Endometrium (tissue), 2 donors: ENCODE measurements at regions not wholly inside any gene's neighbourhood (a gene's known extent, or its start where the extent isn't known, plus 50 kb on each side); places are given as distances from the start of the nearest gene placed in this dataset.
"Not testable (repeated sequence)": the region's sequence is repeated elsewhere in the genome, so short reads cannot be mapped to it uniquely, and the experiment has no call there.

Source experiments
- FAIRE-seq: peaks from 2 replicates; lab custom pipeline; 2012; peaks lifted over from hg19 to GRCh38; lab: Jason Lieb, UNC
- donor health status: control.
- donor health status: control.

DNA sequence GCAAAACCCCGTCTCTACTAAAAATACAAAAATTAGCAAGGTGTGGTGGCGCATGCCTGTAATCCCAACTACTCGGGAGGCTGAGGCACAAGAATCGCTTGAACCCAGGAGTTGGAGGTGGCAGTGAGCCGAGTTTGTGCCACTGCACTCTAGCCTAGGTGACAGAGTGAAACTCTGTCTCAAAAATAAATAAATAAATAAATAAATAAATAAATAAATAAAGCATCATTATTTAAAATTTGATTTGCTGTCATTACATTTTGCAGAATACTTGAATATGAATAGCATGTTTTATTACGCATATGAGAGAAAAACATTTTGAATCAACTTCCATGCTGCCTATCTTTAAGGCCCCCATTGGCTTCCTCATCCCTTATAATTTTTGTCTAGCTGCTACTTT lies 53.4 kb upstream of the MED14 start:
- FAIRE-seq: not testable (repeated sequence)

DNA sequence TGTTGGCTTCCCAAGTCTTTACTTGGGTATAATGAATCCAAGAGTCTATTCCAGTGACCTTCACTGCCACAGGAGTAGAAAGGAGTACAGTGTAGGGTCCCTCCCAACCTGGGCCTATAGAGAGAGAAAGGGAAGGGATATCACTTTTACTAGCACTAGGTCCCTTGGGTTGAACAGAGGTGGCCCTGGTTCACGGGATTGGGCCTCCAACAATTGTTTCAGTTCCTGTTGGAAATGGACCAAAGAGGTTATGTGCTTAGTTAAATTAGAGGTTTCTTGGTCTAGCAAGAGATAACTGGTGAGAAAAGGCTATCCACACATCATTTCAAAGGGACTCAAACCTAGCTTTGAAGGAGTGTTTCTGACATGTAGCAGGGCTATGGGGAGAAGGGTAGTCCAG lies 57.1 kb upstream of the MED14 start:
- no peak for FAIRE-seq

DNA sequence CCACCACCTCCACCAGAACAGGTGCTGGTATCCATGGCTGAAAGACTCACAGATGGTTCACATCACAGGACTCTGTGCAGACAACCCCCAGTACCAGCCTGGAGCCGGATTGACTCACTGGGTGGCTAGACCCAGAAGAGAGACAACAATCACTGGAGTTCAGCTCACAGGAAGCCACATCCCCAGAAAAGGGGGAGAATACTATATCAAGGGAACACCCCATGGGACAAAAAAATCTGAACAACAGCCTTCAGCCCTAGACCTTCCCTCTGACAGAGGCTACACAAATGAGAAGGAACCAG lies 59.4 kb upstream of the MED14 start:
- FAIRE-seq: not testable (repeated sequence)

DNA sequence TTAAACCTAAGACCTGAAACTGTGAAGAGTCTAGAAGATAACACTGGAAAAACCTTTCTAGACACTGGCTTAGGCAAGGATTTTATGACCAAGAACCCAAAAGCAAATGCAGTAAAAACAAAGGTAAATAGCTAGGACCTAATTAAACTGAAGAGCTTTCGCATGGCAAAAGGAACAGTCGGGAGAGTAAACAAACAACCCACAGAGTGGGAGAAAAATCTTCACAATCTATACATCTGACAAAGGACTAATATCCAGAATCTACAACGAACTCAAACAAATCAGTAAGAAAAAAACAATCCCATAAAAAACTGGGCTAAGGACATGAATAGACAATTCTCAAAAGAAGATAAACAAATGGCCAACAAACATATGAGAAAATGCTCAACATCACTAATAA lies 64.4 kb upstream of the MED14 start:
- not testable (repeated sequence) for FAIRE-seq

DNA sequence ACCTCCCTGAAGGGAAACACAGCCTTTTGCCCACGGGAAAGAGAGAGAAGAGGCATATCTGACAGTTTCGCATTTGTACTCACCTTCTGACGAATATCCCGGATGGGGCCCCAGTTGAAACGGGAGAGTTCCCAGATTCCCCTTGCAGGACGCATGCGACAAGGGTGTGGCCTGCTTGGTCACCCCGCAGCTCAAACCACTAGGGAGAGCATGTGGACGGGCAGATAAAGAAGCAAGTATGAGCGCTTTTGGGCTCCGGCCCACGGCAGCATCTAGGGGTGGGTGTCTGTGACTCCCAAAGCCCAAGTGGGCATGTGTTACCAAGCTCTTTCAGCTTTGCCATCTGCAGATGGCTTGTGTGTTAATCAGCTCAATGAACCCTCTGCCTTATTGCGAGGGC lies 70.1 kb upstream of the MED14 start:
- no peak for FAIRE-seq

DNA sequence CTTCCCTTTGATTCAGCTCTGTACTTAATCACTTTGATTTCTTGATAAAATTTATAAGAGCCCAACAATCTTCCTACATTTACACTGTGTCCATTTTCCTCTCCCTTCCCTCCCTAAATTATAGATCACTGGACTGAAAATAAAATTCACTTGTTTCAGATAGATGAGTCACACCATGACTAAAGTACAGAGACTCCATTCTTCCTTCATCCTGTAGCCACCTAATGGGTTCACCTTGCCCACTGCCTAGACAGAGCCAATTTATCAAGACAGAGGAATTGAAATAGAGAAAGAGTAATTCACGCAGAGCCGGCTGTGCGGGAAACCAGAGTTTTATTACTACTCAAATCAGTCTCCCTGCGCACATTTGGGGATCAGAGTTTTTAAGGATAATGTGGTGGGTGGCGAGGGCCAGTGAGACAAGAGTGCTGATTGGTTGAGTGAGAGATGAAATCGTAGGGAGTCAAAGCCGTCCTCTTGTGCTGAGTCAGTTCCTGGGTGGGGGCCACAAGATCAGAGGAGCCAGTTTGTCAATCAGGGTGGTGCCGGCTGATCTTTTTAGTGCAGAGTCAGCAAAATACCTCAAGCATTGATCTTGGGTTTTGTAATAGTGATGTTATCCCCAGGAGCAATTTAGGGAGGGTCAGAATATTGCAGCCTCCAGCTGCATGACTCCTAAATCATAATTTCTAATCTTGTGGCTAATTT lies 71.3 kb upstream of the MED14 start:
- no peak for FAIRE-seq

DNA sequence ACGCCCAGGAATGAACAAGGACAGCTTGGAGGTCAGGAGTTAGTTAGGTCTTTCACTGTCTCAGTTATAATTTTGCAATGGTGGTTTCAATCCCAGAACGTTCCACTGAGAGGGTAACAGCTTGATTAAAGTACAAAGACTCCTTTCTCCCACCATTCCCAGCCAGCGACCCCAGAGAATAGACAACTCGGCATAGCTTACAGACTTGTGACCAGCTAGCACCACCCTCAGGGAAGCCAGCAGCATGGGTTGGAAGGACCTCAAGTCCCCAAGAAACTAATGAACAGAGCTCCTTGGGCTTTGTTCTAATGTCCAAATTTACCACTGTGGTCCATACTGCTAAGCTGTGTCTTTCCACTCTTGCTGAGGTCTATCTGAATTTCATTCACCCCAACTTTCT lies 72.0 kb upstream of the MED14 start:
- FAIRE-seq: no peak

DNA sequence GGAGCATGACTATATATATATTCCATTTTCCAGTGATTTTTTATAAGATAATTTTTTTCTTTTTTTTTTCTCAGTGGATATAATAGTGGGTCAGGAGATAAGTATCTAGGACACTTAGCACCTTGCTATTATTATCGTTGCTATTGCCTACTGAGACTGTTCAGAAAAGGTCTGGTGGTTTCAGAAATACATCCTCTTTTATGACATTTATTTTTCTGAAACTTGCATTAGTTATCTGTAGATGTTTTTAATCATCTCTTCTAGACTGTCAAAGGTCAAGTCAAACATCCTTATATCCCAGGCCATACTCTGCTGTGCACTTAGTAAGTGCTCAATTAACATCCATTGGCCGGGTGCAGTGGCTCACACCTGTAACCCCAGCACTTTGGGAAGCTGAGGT lies 72.9 kb upstream of the MED14 start:
- no peak for FAIRE-seq

DNA sequence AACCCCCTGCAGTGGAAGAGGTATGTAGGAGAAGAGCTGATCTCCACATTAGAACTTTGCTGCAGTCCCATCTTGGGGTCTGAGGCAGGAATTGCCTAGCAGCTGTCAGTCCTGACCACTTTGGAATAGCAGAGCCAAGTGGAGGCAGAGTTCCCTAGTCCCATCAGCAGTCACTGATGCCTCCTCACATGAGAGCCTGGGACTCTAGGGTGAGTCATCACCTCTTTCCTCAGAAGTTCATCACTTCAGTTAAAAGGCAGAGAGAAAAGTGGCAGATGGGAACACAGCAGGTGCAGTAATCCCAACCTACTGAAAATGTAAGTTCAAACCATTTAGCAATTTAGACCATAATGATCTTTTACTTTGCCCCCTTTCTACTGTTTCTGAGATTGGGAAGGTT lies 73.9 kb upstream of the MED14 start:
- FAIRE-seq: no peak

DNA sequence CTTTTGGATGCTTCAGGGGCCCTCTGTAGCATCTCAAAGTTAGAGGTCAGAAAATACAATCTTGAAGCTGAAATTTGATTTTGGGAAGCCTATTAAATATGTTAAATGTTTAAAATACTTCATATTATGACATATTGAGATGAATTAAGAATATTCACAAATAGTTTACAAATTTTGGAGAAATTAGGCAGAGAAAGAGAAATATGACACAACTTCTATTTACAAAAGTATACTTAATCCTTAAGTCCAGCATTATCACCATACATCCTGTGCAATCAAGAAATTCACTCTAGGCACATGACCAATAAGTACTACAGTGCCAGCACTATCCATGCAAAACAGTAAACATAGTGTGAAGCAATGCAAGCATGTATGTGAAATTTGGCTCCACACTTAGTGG lies 79.7 kb upstream of the MED14 start:
- FAIRE-seq: not testable (repeated sequence)

DNA sequence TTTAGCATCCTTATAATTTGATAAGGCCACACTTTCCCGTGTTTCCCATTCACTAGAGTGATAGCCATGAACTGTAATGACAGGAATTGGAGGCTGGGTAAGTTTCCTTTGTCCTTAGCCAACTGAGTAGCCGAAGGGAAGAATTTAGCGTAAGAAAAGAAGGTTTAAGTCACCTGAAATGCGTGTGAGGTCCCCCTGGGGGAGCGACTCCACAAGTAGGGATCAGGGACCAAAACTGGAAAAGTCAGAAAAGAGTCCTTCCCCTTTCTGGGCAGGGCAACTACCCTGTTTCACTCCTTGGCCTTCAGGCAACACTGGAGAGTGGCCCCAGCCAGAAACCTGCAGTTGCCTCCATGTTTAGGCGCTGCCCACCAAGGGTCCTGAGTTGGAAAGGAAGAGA lies 81.6 kb upstream of the MED14 start:
- no peak for FAIRE-seq

DNA sequence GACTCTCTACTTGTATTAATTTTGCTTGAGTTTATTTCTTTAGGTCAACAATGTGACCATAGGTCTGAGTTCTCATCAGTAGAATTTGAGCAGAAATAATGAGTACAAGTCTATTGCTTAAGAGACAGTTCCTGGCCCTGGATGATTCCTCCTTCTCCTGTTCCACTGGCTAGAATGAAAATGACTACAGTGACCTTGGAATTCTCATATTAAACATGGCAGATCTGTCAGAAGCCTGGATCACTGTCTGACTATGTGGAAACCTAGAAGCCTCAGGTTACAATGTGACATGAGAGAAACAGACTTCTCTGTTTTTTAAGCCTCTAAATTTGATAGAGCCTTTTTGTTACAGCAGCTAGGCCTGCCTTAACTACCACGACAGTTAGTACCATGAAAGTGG lies 82.9 kb upstream of the MED14 start:
- no peak for FAIRE-seq

DNA sequence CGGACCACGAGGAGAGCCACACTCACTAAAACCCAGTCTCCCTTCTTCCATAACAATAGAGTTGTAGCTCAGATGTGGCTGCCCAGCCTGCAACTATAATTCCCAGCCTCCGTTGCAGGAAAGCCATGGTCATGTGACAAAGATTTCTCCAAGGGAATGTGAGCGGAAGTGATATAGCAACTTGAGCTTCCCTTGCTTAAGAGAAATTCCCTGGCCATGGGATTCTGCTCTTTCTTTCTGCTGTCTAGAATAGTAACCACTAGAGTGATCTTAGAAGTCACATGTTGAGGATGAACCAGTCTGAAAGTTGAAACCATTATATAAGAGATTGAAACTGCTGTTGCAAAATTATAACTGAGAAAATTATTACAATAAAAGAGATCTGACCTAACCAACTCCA lies 86.4 kb upstream of the MED14 start:
- no peak for FAIRE-seq

DNA sequence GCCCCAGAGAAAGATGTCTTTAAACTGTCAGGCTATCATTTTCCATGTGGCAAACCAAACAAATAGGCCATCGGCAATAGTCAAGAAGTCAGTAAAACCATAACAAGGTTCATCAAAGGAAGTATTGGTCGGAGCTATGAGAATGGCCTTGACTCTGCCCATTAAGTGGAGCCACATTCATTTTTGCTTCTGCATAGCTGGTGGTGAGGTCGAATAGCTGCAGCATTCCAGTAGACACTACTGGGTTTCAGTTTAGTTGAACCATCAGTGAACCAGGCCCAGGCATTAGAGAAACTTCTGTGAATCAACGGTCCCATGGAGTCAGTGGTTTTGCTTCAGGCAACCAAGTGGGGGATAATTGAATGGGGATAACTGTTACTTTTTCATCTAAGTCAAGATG lies 92.0 kb upstream of the MED14 start:
- no peak for FAIRE-seq

DNA sequence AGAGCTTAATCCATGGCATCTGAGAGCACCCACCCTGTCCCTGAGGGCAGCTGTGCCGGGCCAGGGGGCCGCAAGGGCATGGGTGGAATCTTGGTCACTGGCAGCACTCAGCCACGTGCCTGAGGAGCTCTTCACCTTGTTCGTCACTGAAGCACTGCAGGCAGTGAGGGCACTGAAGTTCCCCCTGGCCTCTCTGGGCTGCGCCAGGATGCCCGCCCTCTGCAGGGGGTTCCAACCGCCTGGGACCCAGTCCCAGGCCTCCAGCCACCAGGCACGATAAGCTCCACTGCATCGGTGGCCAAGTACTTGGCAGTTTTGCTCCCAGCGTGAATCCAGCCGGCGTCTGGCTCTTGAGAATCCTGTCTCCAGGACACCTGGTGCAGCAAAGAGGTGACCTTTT lies 96.4 kb upstream of the MED14 start:
- no peak for FAIRE-seq

DNA sequence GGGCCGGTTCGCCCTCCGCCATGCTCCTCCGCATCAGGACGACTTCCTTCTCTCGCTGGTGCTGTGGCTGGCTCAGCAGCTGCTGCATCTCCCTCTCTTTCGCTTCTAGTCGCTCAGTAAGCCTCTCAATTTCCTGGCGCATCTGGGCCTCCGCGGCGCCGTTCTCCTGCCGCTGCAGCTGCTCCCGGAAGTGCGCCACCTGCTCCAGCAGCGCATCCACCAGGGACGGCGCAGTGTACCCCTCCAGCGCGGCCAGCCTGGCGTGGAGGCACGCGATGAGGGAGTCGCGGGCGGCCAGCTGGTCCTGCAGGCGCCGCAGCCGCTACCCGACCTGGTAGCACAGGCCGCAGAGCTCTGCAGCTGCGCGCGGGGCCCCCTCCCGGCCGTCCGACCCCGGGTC lies 97.4 kb upstream of the MED14 start:
- no peak for FAIRE-seq

DNA sequence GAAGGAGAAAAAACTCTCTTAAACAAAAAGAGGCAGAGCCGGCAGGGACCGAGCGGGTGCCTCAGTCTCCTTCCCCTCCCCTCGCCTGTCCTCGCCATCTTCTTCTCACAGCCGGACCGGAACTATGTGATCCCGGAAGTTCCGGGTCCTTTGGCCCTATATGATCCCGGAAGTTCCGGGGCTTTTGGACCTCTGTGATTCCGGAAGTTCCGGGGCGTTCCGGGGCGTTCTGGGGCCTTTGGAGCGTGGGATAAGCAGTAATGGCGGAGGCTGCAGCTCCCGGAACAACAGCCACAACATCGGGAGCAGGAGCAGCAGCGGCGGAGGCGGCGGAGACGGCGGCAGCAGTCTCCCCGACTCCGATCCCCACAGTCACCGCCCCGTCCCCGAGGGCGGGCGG lies 98.9 kb upstream of the MED14 start:
- no peak for FAIRE-seq

DNA sequence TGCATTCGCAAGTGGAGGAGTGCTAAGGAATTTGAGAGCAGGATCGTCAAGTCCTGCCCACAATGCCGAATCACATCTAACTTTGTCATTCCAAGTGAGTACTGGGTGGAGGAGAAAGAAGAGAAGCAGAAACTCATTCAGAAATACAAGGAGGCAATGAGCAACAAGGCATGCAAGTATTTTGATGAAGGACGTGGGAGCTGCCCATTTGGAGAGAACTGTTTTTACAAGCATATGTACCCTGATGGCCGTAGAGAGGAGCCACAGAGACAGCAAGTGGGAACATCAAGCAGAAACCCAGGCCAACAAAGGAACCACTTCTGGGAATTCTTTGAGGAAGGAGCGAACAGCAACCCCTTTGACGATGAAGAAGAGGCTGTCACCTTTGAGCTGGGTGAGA lies 100.2 kb upstream of the MED14 start:
- FAIRE-seq: no peak

DNA sequence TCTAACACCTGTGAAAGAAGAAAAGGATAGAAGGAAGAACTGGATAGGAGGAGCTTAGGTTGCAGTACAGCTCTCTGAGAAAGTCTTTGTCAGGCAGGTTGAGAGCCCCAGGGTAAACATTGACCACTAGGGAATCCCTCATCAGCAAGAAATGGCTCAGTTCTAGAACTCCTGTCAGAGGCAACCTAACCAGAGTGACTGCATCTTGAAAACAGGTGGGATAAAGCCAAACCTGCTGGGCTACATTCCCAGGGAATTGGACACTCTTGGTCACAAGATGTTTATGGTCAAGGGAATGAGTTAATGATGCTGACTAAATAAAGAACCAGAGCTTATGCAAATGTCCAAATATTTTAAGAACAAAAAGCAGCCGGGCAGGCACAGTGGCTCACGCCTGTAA lies 108.3 kb upstream of the MED14 start:
- FAIRE-seq: no peak

DNA sequence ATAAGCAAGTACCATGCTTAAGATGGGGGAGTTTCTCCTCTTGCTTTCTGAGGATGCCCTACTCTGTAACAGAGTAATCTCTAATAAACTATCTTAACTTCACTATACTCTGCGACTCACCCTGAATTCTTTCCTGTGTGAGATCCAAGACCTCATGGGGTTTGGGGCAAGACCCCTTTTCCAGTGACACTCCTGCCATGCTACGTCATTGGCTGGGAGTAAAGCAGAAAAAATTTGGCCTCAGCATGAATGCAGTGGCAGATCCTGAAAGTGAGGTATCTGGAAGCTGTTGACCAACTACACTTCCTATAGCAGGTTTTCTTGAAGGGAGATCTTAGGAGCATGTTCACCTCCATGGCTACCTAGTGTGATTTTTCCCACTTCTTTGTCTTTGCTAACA lies 109.1 kb upstream of the MED14 start:
- FAIRE-seq: no peak

DNA sequence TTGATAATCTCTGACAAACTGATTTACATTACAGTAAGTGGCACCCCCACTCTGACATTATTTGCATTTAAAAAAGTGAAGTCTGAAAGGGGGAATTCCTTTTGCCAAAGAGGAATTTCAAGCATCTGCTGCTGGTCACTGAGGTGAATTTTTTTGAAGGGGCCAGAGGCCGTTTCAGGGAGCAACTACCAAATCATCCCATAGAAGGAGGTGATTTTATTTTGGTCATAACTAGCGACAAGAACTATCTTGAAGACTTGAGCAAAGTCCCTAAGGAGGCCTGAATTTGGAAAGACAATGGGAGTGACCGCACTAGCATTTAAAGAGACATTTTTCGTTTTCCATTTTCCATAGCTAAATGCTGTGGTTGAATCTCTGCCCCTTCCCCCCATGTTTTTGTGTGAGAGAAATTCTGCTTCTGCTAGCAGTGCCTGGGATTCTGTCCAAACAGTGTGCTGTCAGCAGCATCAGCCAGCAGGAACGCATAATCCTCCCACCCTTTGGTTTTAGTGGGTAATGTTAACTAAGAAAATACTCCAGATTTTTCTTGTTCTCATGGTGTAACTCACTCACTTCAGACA lies 110.1 kb upstream of the MED14 start:
- peak; percentile 77 for FAIRE-seq

DNA sequence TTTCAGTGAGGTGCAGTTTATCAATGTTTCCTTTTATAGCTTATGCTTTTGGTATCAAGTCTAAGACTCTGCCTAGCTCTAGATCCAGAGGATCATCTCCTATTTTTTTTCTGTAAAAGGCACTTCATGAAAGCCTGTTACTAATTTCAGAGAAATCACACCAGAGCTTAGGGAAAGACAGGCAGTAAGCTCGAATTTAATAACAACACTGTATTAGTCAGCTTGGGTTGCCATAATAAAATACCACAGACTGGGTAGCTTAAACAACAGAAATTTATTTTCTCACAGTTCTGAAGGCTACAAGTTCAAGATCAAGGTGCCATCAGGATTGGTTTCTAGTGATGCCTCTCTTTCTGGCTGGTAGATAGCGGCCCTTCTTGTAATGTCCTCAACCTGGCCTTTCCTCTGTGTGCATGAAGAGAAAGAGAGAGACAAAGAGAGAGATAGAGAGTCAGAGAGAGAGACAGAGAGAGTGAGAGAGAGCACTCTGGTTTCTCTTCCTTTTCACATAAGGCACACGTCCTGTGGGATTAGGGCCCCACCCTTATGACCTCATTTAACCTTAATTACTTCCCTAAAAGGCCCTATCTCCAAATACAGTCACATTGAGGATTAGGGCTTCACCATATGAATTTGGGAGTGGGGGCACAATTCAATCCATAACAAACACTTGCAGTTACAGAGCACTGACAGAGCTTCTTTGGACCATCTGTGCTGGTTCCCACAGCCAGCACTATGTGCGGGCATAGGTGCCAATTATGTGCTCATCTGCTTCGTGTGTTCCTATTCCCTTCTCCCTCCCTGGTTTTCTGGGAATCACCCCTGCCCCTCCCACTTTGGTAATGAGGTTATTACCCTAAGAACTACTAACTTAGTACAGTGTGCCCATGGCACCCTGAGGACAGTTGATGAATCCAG lies 114.8 kb upstream of the MED14 start:
- FAIRE-seq: no peak

DNA sequence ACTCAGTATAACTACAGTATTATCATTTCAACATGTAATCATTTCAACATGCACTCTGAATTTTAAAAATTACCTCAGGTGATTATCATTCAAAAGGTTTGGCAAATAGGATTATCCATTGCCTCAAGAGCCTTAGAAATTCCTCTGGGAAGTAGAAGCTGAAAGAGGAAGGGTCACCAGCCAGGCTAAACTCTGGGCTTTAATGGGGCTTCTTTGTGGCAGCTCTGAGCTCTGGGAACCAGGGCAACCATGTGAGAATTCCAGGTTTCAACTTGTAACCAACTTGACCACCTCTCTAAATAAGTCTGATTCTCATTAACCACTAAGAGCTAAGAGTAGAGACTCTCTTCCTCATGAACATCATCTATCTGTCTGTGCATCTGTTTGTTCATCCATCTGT lies 117.2 kb upstream of the MED14 start:
- FAIRE-seq: no peak
